Motor neuron (in vitro differentiated cells): ENCODE measurements at regions not wholly inside any gene's neighbourhood (a gene's known extent, or its start where the extent isn't known, plus 50 kb on each side); places are given as distances from the start of the nearest gene placed in this dataset.
"Not testable (repeated sequence)": the region's sequence is repeated elsewhere in the genome, so short reads cannot be mapped to it uniquely, and the experiment has no call there.

Experiments used
- ATAC-seq, 8 experiments: fragments of 200-7000 bp; cut with Tn5 transposase; replicated peaks in 6 of 8; 2 replicates each; pipeline ENCODE4 v1.8.0; 2021; ENCODE audit warnings: mild to moderate bottlenecking in 8 of 8, moderate library complexity in 8 of 8
- H3K27ac ChIP-seq, 2 donors: fragments of 250-450 bp; sonication (Bioruptor Pico); 2 replicates each; pipeline ENCODE4 v1.9.0; 2021; ENCODE audit warnings: antibody characterized with exemption in 2 of 2, mild to moderate bottlenecking in 2 of 2, moderate library complexity in 1 of 2
- H3K4me1 ChIP-seq, 2 donors: fragments of 250-450 bp; sonication (Bioruptor Pico); replicated peaks in 1 of 2; 2 replicates each; pipeline ENCODE4 v1.6.1; 2021; ENCODE audit warnings: antibody characterized with exemption in 2 of 2, mild to moderate bottlenecking in 2 of 2, moderate library complexity in 1 of 2
- H3K4me3 ChIP-seq, 5 donors: fragments of 250-450 bp; sonication (Bioruptor Pico); 2 replicates each; pipeline ENCODE4 v1.9.0; 2021; ENCODE audit warnings: antibody characterized with exemption in 5 of 5, mild to moderate bottlenecking in 5 of 5, moderate library complexity in 4 of 5
- WGBS, 10 experiments: fragments of 450-650 bp; shearing (Covaris generic); methylation state at CpG; one replicate each; pipeline ENCODE4 v1.0.0; 2022; 5-methylcytosine and 5-hydroxymethylcytosine counted together
- in situ Hi-C, 9 experiments: fragments of 400-800 bp; cut with MboI; loops; one replicate each; pipeline ENCODE4 v1.15.0; 2021; ENCODE audit warnings: low sequenced_read_pairs in 9 of 9, low pct_unique_long_range_greater_than_20kb in 2 of 9; ENCODE audit not compliant: unreplicated experiment in 9 of 9

- in situ Hi-C loops: no loop called here
- H3K4me3 ChIP-seq: no peak overlapping the region
- peak overlapping the region in 1 of 2 donors; percentile 39 for H3K27ac ChIP-seq
- ATAC-seq: peak in 6 of 8 experiments; percentile 39 to 57 (median 45)
- WGBS, 10 experiments: 77% methylated on average over 1 of the region's 1 CpG; no CpG with 5 or more reads in 9 of the 10 experiments
- peaks cover 0 to 34% of the 10 kb centered on the region in 2 donors for H3K4me1 ChIP-seq
Observed at GRCh38 chrX:95728446-95728845, 956.2 kb upstream of the DIAPH2 start.

- Histone ChIP-seq H3K4me3 (no peak overlapping the region), H3K4me1 (peaks cover 0 to 34% of the 10 kb centered on the region in 2 donors), H3K27ac (no peak overlapping the region)
- in situ Hi-C loops: no loop called here
- WGBS, 10 experiments: 0 to 63% (median 13%) methylated on average over 1 to 3 of the region's 3 CpGs; no CpG with 5 or more reads in 4 of the 10 experiments
- peak in 4 of 8 experiments; percentile 17 to 95 (median 58) for ATAC-seq
Observed at GRCh38 chrX:95729401-95729800, 955.2 kb upstream of the DIAPH2 start.

- in situ Hi-C loops: no loop called here
- no peak for ATAC-seq
- no peak overlapping the region for H3K4me3 ChIP-seq
- H3K4me1 ChIP-seq: peaks cover 0 to 18% of the 10 kb centered on the region in 2 donors
- 4 to 100% (median 40%) methylated on average over 1 to 3 of the region's 3 CpGs; no CpG with 5 or more reads in 3 of the 10 experiments for WGBS, 10 experiments
- H3K27ac ChIP-seq: no peak overlapping the region
Observed at GRCh38 chrX:95733426-95733825, 951.2 kb upstream of the DIAPH2 start.

- no peak overlapping the region for H3K27ac ChIP-seq
- no peak overlapping the region for H3K4me3 ChIP-seq
- in situ Hi-C loops: no loop called here
- H3K4me1 ChIP-seq: no peaks in the 10 kb centered on the region
- peak in 1 of 8 experiments; percentile 35 for ATAC-seq
- 0 to 83% (median 4%) methylated on average over 1 to 2 of the region's 3 CpGs; no CpG with 5 or more reads in 6 of the 10 experiments for WGBS, 10 experiments
Observed at GRCh38 chrX:95754411-95754810, 930.2 kb upstream of the DIAPH2 start.

- ATAC-seq: no peak
- Histone ChIP-seq H3K27ac (no peak overlapping the region), H3K4me1 (peaks cover 4% of the 10 kb centered on the region in 2 donors), H3K4me3 (no peak overlapping the region)
- in situ Hi-C loops: no loop called here
- 0 to 80% (median 6%) methylated on average over 1 to 3 of the region's 3 CpGs; no CpG with 5 or more reads in 5 of the 10 experiments for WGBS, 10 experiments
Observed at GRCh38 chrX:95760356-95760755, 924.3 kb upstream of the DIAPH2 start.

- in situ Hi-C loops: no loop called here
- 0% methylated on average over 1 of the region's 1 CpG; no CpG with 5 or more reads in 9 of the 10 experiments for WGBS, 10 experiments
- peak in 3 of 8 experiments; percentile 35 to 38 (median 37) for ATAC-seq
Observed at GRCh38 chrX:95762716-95763115, 921.9 kb upstream of the DIAPH2 start.

GRCh38 chrX:95764972-95765451, 919.6 kb upstream of the DIAPH2 start:
- WGBS, 10 experiments: 0 to 22% (median 0%) methylated on average over 1 to 3 of the region's 3 CpGs; no CpG with 5 or more reads in 6 of the 10 experiments
- Histone ChIP-seq H3K4me3 (no peak overlapping the region), H3K27ac (no peak overlapping the region), H3K4me1 (peaks cover 5 to 11% of the 10 kb centered on the region in 2 donors)
- in situ Hi-C loops: no loop called here
- peak; percentile 85 to 95 (median 88) for ATAC-seq

More at GRCh38 chrX:95762716-95763115, 921.9 kb upstream of the DIAPH2 start:
- no peak overlapping the region for H3K27ac ChIP-seq
- no peak overlapping the region for H3K4me3 ChIP-seq
- H3K4me1 ChIP-seq: peaks cover 5 to 11% of the 10 kb centered on the region in 2 donors

GRCh38 chrX:95771198-95771597, 913.4 kb upstream of the DIAPH2 start:
- 37% methylated on average over 2 of the region's 6 CpGs; no CpG with 5 or more reads in 9 of the 10 experiments for WGBS, 10 experiments
- H3K4me1 ChIP-seq, H3K4me3 ChIP-seq, ATAC-seq, H3K27ac ChIP-seq, in situ Hi-C loops: not testable (repeated sequence)

- ATAC-seq: no peak
- no peak overlapping the region for H3K4me3 ChIP-seq
- H3K27ac ChIP-seq: no peak overlapping the region
- WGBS, 10 experiments: 0 to 70% (median 50%) methylated on average over 1 of the region's 1 CpG; no CpG with 5 or more reads in 7 of the 10 experiments
- H3K4me1 ChIP-seq: no peaks in the 10 kb centered on the region
- in situ Hi-C loops: loop anchor here in 1 of 9 experiments (25.0 kb wide), 1 partner anchor 420 kb away; no protein-coding TSS in a partner anchor
Observed at GRCh38 chrX:95791876-95792275, 892.8 kb upstream of the DIAPH2 start.

- Histone ChIP-seq H3K4me1 (no peaks in the 10 kb centered on the region), H3K4me3 (no peak overlapping the region), H3K27ac (no peak overlapping the region)
- ATAC-seq: no peak
- in situ Hi-C loops: loop anchor here in 1 of 9 experiments (25.0 kb wide), 1 partner anchor 415 kb away; no protein-coding TSS in a partner anchor
- no CpG with 5 or more reads among the region's 1 CpG for WGBS, 10 experiments
Observed at GRCh38 chrX:95797344-95797743, 887.3 kb upstream of the DIAPH2 start.

GRCh38 chrX:95823796-95824195, 860.8 kb upstream of the DIAPH2 start:
- WGBS, 10 experiments: 83 to 100% methylated on average over 1 of the region's 1 CpG; no CpG with 5 or more reads in 8 of the 10 experiments
- Histone ChIP-seq H3K4me1 (no peaks in the 10 kb centered on the region), H3K4me3 (no peak overlapping the region), H3K27ac (no peak overlapping the region)
- in situ Hi-C loops: no loop called here
- no peak for ATAC-seq

GRCh38 chrX:95835223-95835622, 849.4 kb upstream of the DIAPH2 start:
- Histone ChIP-seq H3K27ac (no peak overlapping the region), H3K4me3 (no peak overlapping the region), H3K4me1 (no peaks in the 10 kb centered on the region)
- in situ Hi-C loops: no loop called here
- WGBS, 10 experiments: 17 to 80% (median 67%) methylated on average over 1 to 4 of the region's 6 CpGs; no CpG with 5 or more reads in 7 of the 10 experiments
- ATAC-seq: no peak

- in situ Hi-C loops: no loop called here
- 40% methylated on average over 1 of the region's 1 CpG; no CpG with 5 or more reads in 9 of the 10 experiments for WGBS, 10 experiments
Observed at GRCh38 chrX:95836517-95836916, 848.1 kb upstream of the DIAPH2 start.

GRCh38 chrX:95841863-95842262, 842.8 kb upstream of the DIAPH2 start:
- H3K27ac ChIP-seq: no peak overlapping the region
- H3K4me1 ChIP-seq: no peaks in the 10 kb centered on the region
- in situ Hi-C loops: no loop called here
- ATAC-seq: no peak
- no peak overlapping the region for H3K4me3 ChIP-seq

More at GRCh38 chrX:95836517-95836916, 848.1 kb upstream of the DIAPH2 start:
- Histone ChIP-seq H3K27ac (no peak overlapping the region), H3K4me3 (no peak overlapping the region), H3K4me1 (no peaks in the 10 kb centered on the region)
- ATAC-seq: no peak
